Activated T-helper 2 cell treated with anti-CD3 and anti-CD28 coated beads, Interferon-gamma antibody, Interleukin-2, Interleukin-4, amounts not matched to agents 10 μg/mL and 5 μg/mL and 100 μg/mL, durations not matched to agents 14 hours and 24 hours and 36 hours (primary cell): ENCODE measurements at regions not wholly inside any gene's neighbourhood (a gene's known extent, or its start where the extent isn't known, plus 50 kb on each side); places are given as distances from the start of the nearest gene placed in this dataset.
"Not testable (repeated sequence)": the region's sequence is repeated elsewhere in the genome, so short reads cannot be mapped to it uniquely, and the experiment has no call there.

Source experiments
- DNase-seq: peaks from one replicate; pipeline ENCODE4 v3.0.0; 2021; ENCODE audit warnings: low spot score
- H3K27ac Mint-ChIP-seq: one replicate; pipeline ENCODE4 v1.8.0; 2021; ENCODE audit warnings: mixed read lengths
- H3K27me3 Mint-ChIP-seq: one replicate; pipeline ENCODE4 v1.8.0; 2021; ENCODE audit warnings: low read depth, mixed read lengths
- H3K36me3 Mint-ChIP-seq: one replicate; pipeline ENCODE4 v1.8.0; 2021; ENCODE audit warnings: low read depth, mixed read lengths
- H3K4me1 Mint-ChIP-seq: one replicate; pipeline ENCODE4 v1.8.0; 2021; ENCODE audit warnings: low read depth, mixed read lengths
- H3K4me3 Mint-ChIP-seq: one replicate; pipeline ENCODE4 v1.8.0; 2021; ENCODE audit warnings: low read depth, mild to moderate bottlenecking, moderate library complexity, mixed read lengths
- H3K9me3 Mint-ChIP-seq: one replicate; pipeline ENCODE4 v1.8.0; 2021; ENCODE audit warnings: mixed read lengths
- intact Hi-C: fragments of 100-400 bp; cut with micrococcal nuclease; formaldehyde crosslinking; loops from one replicate; pipeline ENCODE4 v1.15.1; 2023

- H3K9me3 Mint-ChIP-seq = no peaks in the 10 kb centered on the region
- no peaks in the 10 kb centered on the region for H3K27me3 Mint-ChIP-seq
- intact Hi-C loops = no loop called here
- no peaks in the 10 kb centered on the region for H3K36me3 Mint-ChIP-seq
- H3K27ac Mint-ChIP-seq = no peak overlapping the region
- no peaks in the 10 kb centered on the region for H3K4me1 Mint-ChIP-seq
- H3K4me3 Mint-ChIP-seq = no peak overlapping the region
- DNase-seq = no peak
Measured at GRCh38 chr11:112655371-112655770, 305.8 kb upstream of the NCAM1 start.

GRCh38 chr11:112656772-112657428, 304.3 kb upstream of the NCAM1 start:
- Mint-ChIP-seq H3K36me3 (no peaks in the 10 kb centered on the region), H3K27me3 (no peaks in the 10 kb centered on the region)
- intact Hi-C loops = no loop called here

GRCh38 chr11:112658431-112658878, 302.8 kb upstream of the NCAM1 start:
- Mint-ChIP-seq H3K27ac (no peak overlapping the region), H3K4me1 (no peaks in the 10 kb centered on the region), H3K9me3 (no peaks in the 10 kb centered on the region), H3K27me3 (no peaks in the 10 kb centered on the region), H3K4me3 (no peak overlapping the region), H3K36me3 (no peaks in the 10 kb centered on the region)
- intact Hi-C loops = no loop called here
- no peak for DNase-seq

More at GRCh38 chr11:112656772-112657428, 304.3 kb upstream of the NCAM1 start:
- no peaks in the 10 kb centered on the region for H3K9me3 Mint-ChIP-seq
- DNase-seq = no peak
- no peaks in the 10 kb centered on the region for H3K4me1 Mint-ChIP-seq
- no peak overlapping the region for H3K4me3 Mint-ChIP-seq
- H3K27ac Mint-ChIP-seq = no peak overlapping the region

- H3K4me1 Mint-ChIP-seq = no peaks in the 10 kb centered on the region
- intact Hi-C loops = no loop called here
- H3K4me3 Mint-ChIP-seq = no peak overlapping the region
- no peaks in the 10 kb centered on the region for H3K9me3 Mint-ChIP-seq
- no peaks in the 10 kb centered on the region for H3K27me3 Mint-ChIP-seq
- no peaks in the 10 kb centered on the region for H3K36me3 Mint-ChIP-seq
- no peak overlapping the region for H3K27ac Mint-ChIP-seq
- DNase-seq = no peak
Measured at GRCh38 chr11:112661146-112661545, 300.1 kb upstream of the NCAM1 start.

- intact Hi-C loops = no loop called here
- no peaks in the 10 kb centered on the region for H3K4me1 Mint-ChIP-seq
Measured at GRCh38 chr11:112661571-112661970, 299.6 kb upstream of the NCAM1 start.

GRCh38 chr11:112662554-112662953, 298.7 kb upstream of the NCAM1 start:
- no peak for DNase-seq
- intact Hi-C loops = no loop called here
- Mint-ChIP-seq H3K27me3 (no peaks in the 10 kb centered on the region), H3K27ac (no peak overlapping the region), H3K9me3 (no peaks in the 10 kb centered on the region), H3K4me3 (no peak overlapping the region), H3K36me3 (no peaks in the 10 kb centered on the region), H3K4me1 (no peaks in the 10 kb centered on the region)

More at GRCh38 chr11:112661571-112661970, 299.6 kb upstream of the NCAM1 start:
- Mint-ChIP-seq H3K36me3 (no peaks in the 10 kb centered on the region), H3K9me3 (no peaks in the 10 kb centered on the region), H3K4me3 (no peak overlapping the region), H3K27me3 (no peaks in the 10 kb centered on the region), H3K27ac (no peak overlapping the region)
- DNase-seq = no peak

- Mint-ChIP-seq H3K4me1 (no peaks in the 10 kb centered on the region), H3K27me3 (no peaks in the 10 kb centered on the region), H3K36me3 (no peaks in the 10 kb centered on the region), H3K27ac (no peak overlapping the region), H3K9me3 (no peaks in the 10 kb centered on the region), H3K4me3 (no peak overlapping the region)
- no peak for DNase-seq
- intact Hi-C loops = no loop called here
Measured at GRCh38 chr11:112663947-112664634, 297.1 kb upstream of the NCAM1 start.

GRCh38 chr11:112665291-112665690, 295.9 kb upstream of the NCAM1 start:
- no peak for DNase-seq
- no peak overlapping the region for H3K4me3 Mint-ChIP-seq
- H3K27ac Mint-ChIP-seq = no peak overlapping the region
- no peaks in the 10 kb centered on the region for H3K4me1 Mint-ChIP-seq
- no peaks in the 10 kb centered on the region for H3K9me3 Mint-ChIP-seq
- H3K27me3 Mint-ChIP-seq = no peaks in the 10 kb centered on the region
- H3K36me3 Mint-ChIP-seq = no peaks in the 10 kb centered on the region
- intact Hi-C loops = no loop called here

GRCh38 chr11:112666253-112666652, 295.0 kb upstream of the NCAM1 start:
- no peaks in the 10 kb centered on the region for H3K36me3 Mint-ChIP-seq
- no peak overlapping the region for H3K27ac Mint-ChIP-seq
- H3K9me3 Mint-ChIP-seq = no peaks in the 10 kb centered on the region
- intact Hi-C loops = no loop called here
- no peaks in the 10 kb centered on the region for H3K27me3 Mint-ChIP-seq
- DNase-seq = no peak
- no peaks in the 10 kb centered on the region for H3K4me1 Mint-ChIP-seq
- no peak overlapping the region for H3K4me3 Mint-ChIP-seq

- Mint-ChIP-seq H3K9me3 (no peaks in the 10 kb centered on the region), H3K36me3 (no peaks in the 10 kb centered on the region), H3K4me1 (no peaks in the 10 kb centered on the region), H3K27ac (no peak overlapping the region), H3K27me3 (no peaks in the 10 kb centered on the region), H3K4me3 (no peak overlapping the region)
- intact Hi-C loops = no loop called here
- no peak for DNase-seq
Measured at GRCh38 chr11:112670806-112671570, 290.2 kb upstream of the NCAM1 start.

GRCh38 chr11:112673401-112673800, 287.8 kb upstream of the NCAM1 start:
- H3K27me3 Mint-ChIP-seq, intact Hi-C loops: not testable (repeated sequence)

GRCh38 chr11:112685111-112685510, 276.1 kb upstream of the NCAM1 start:
- Mint-ChIP-seq H3K4me3 (no peak overlapping the region), H3K9me3 (no peaks in the 10 kb centered on the region), H3K36me3 (no peaks in the 10 kb centered on the region), H3K4me1 (no peaks in the 10 kb centered on the region), H3K27ac (no peak overlapping the region), H3K27me3 (no peaks in the 10 kb centered on the region)
- DNase-seq = no peak
- intact Hi-C loops = no loop called here

More at GRCh38 chr11:112673401-112673800, 287.8 kb upstream of the NCAM1 start:
- not testable (repeated sequence) for H3K4me1 Mint-ChIP-seq, H3K9me3 Mint-ChIP-seq, H3K4me3 Mint-ChIP-seq, DNase-seq, H3K27ac Mint-ChIP-seq, H3K36me3 Mint-ChIP-seq

GRCh38 chr11:112689851-112690250, 271.4 kb upstream of the NCAM1 start:
- no peaks in the 10 kb centered on the region for H3K36me3 Mint-ChIP-seq
- DNase-seq = no peak
- no peaks in the 10 kb centered on the region for H3K4me1 Mint-ChIP-seq
- no peak overlapping the region for H3K27ac Mint-ChIP-seq
- H3K27me3 Mint-ChIP-seq = no peaks in the 10 kb centered on the region
- no peaks in the 10 kb centered on the region for H3K9me3 Mint-ChIP-seq
- H3K4me3 Mint-ChIP-seq = no peak overlapping the region
- intact Hi-C loops = no loop called here
